ENCODE measurements at regions not wholly inside any gene's neighbourhood (a gene's known extent, or its start where the extent isn't known, plus 50 kb on each side); places are given as distances from the start of the nearest gene placed in this dataset.

GRCh38 chr15:77821959-77822256, 189.2 kb upstream of the LINGO1 start:
- no peak for TF ChIP-seq USF2 (IDR thresholded peaks at IDR 0.05; ENCODE audit: low read length)
- TF ChIP-seq CTCF (IDR thresholded peaks at IDR 0.05; ENCODE audit: control extremely low read depth in 1 of 3, insufficient read depth in 1 of 3, low read depth in 1 of 3, low read length in 3 of 3), result no peak
- no peak for TF ChIP-seq EP300 (IDR thresholded peaks at IDR 0.05; ENCODE audit: borderline replicate concordance in 1 of 2, low read depth in 2 of 2, low read length in 2 of 2)
- TF ChIP-seq EZH2 (IDR thresholded peaks at IDR 0.05; ENCODE audit: low read depth, low read length, severe bottlenecking), result no peak
- no peak for TF ChIP-seq POLR2A (IDR thresholded peaks at IDR 0.05; ENCODE audit: control extremely low read depth in 1 of 2, low read depth in 2 of 2, low read length in 2 of 2)
- no peak for TF ChIP-seq SIN3A (conservative IDR thresholded peaks at IDR 0.05 in 1 of 2, IDR thresholded peaks at IDR 0.05 in 1 of 2; ENCODE audit: low read depth in 1 of 2, low read length in 2 of 2)
- no peak for TF ChIP-seq SP2 (IDR thresholded peaks at IDR 0.05; ENCODE audit: low read length)
- TF ChIP-seq SIRT6 (IDR thresholded peaks at IDR 0.05; ENCODE audit: low read length), result no peak
- no peak for TF ChIP-seq TBP (IDR thresholded peaks at IDR 0.05; ENCODE audit: low read depth, low read length)
- no peak for TF ChIP-seq RAD21 (IDR thresholded peaks at IDR 0.05 in 1 of 2, conservative IDR thresholded peaks at IDR 0.05 in 1 of 2; ENCODE audit: low read depth in 2 of 2, low read length in 2 of 2)
- TF ChIP-seq POLR2AphosphoS5 (IDR thresholded peaks at IDR 0.05; ENCODE audit: low read depth, low read length), result no peak
- no peak for TF ChIP-seq TAF1 (IDR thresholded peaks at IDR 0.05; ENCODE audit: low read depth, low read length)

Measured in H1 (cell line).